Small intestine (tissue), 7 donors: ENCODE measurements at regions not wholly inside any gene's neighbourhood (a gene's known extent, or its start where the extent isn't known, plus 50 kb on each side); places are given as distances from the start of the nearest gene placed in this dataset.
A peak's percentile ranks its signal among the peaks of the same experiment; 100 is the strongest.

Experiments
- DNase-seq, 2 donors: peaks; one replicate each; pipeline versions ENCODE4 v3.0.0 to v3.0.0-alpha.2; 2013
- FAIRE-seq: peaks from 2 replicates; lab custom pipeline; 2012; peaks lifted over from hg19 to GRCh38; lab: Jason Lieb, UNC
- H3K27ac ChIP-seq, 3 donors: one replicate each; pipeline ENCODE4 v1.5.1; 2013; ENCODE audit warnings: low read length in 2 of 3, mild to moderate bottlenecking in 2 of 3, control low read depth in 1 of 3, inconsistent platforms in 1 of 3, low read depth in 1 of 3, moderate library complexity in 1 of 3
- H3K27me3 ChIP-seq, 3 donors: one replicate each; pipeline ENCODE4 v1.6.1; 2013; ENCODE audit warnings: low read length in 3 of 3, inconsistent platforms in 1 of 3; ENCODE audit not compliant: control insufficient read depth in 3 of 3, insufficient read depth in 3 of 3
- H3K36me3 ChIP-seq, 3 donors: one replicate each; pipeline ENCODE4 v1.6.1; 2013; ENCODE audit warnings: low read length in 3 of 3, inconsistent platforms in 1 of 3, low read depth in 1 of 3, mild to moderate bottlenecking in 1 of 3, moderate library complexity in 1 of 3; ENCODE audit not compliant: control insufficient read depth in 3 of 3, insufficient read depth in 2 of 3
- H3K4me1 ChIP-seq, 3 donors: one replicate each; pipeline ENCODE4 v1.6.1; 2013; ENCODE audit warnings: low read length in 2 of 3, inconsistent platforms in 1 of 3, low read depth in 1 of 3, mild to moderate bottlenecking in 1 of 3, moderate library complexity in 1 of 3; ENCODE audit not compliant: control insufficient read depth in 3 of 3, insufficient read depth in 2 of 3
- H3K4me3 ChIP-seq, 3 donors: one replicate each; pipeline ENCODE4 v1.5.1; 2013; ENCODE audit warnings: low read length in 3 of 3, control low read depth in 1 of 3, inconsistent platforms in 1 of 3, low read depth in 1 of 3, mild to moderate bottlenecking in 1 of 3, moderate library complexity in 1 of 3
- H3K9me3 ChIP-seq, 2 donors: one replicate each; pipeline ENCODE4 v1.6.1; 2013; ENCODE audit warnings: low read depth in 1 of 2, low read length in 1 of 2; ENCODE audit not compliant: control insufficient read depth in 2 of 2, insufficient read depth in 1 of 2
- WGBS, 3 donors: extraction: QIAGEN DNeasy Blood & Tissue Kit; methylation state at CpG; one replicate each; pipeline ENCODE4 v1.1.7; 2013; 5-methylcytosine and 5-hydroxymethylcytosine counted together
- donor health status: healthy with polysubstance abuse.
- donor health status: control.
- donor health status: control.
- donor health status: Bipolar disorder and iron deficiency.
- donor health status: healthy.

GRCh38 chr12:62116986-62117385, 143.2 kb upstream of the USP15 start:
- H3K9me3 ChIP-seq, result no peaks in the 10 kb centered on the region
- no peaks in the 10 kb centered on the region for H3K4me1 ChIP-seq
- no peaks in the 10 kb centered on the region for H3K36me3 ChIP-seq
- DNase-seq (no peak), FAIRE-seq (no peak)
- H3K27me3 ChIP-seq, result no peaks in the 10 kb centered on the region
- H3K4me3 ChIP-seq, result no peak overlapping the region
- WGBS, 3 donors, result 61 to 73% (median 69%) methylated on average over 2 of the region's 2 CpGs
- H3K27ac ChIP-seq, result no peak overlapping the region

- no peaks in the 10 kb centered on the region for H3K4me1 ChIP-seq
- FAIRE-seq (no peak), DNase-seq (peak; percentile 16 to 28)
- no peak overlapping the region for H3K27ac ChIP-seq
- H3K27me3 ChIP-seq, result no peaks in the 10 kb centered on the region
- WGBS, 3 donors, result 25 to 27% (median 27%) methylated on average over 4 of the region's 4 CpGs
- H3K9me3 ChIP-seq, result no peaks in the 10 kb centered on the region
- no peaks in the 10 kb centered on the region for H3K36me3 ChIP-seq
- no peak overlapping the region for H3K4me3 ChIP-seq
Observed at GRCh38 chr12:62123721-62124203, 136.4 kb upstream of the USP15 start.

GRCh38 chr12:62127516-62127915, 132.7 kb upstream of the USP15 start:
- no peak for FAIRE-seq
- Histone ChIP-seq H3K27me3 (no peaks in the 10 kb centered on the region), H3K4me3 (no peak overlapping the region), H3K36me3 (no peaks in the 10 kb centered on the region), H3K4me1 (no peaks in the 10 kb centered on the region), H3K9me3 (no peaks in the 10 kb centered on the region), H3K27ac (no peak overlapping the region)
- WGBS, 3 donors, result 76 to 91% (median 81%) methylated on average over 2 of the region's 2 CpGs
- DNase-seq, result no peak

GRCh38 chr12:62128175-62128975, 131.8 kb upstream of the USP15 start:
- Histone ChIP-seq H3K4me1 (no peaks in the 10 kb centered on the region), H3K36me3 (no peaks in the 10 kb centered on the region), H3K9me3 (no peaks in the 10 kb centered on the region), H3K27ac (no peak overlapping the region), H3K27me3 (no peaks in the 10 kb centered on the region), H3K4me3 (no peak overlapping the region)
- no peak for FAIRE-seq
- WGBS, 3 donors, result 27 to 59% (median 42%) methylated on average over 7 of the region's 7 CpGs
- peak in 1 of 2 donors; percentile 3 for DNase-seq

- H3K27me3 ChIP-seq, result no peaks in the 10 kb centered on the region
- H3K4me1 ChIP-seq, result no peaks in the 10 kb centered on the region
- DNase-seq (no peak), FAIRE-seq (no peak)
- no peaks in the 10 kb centered on the region for H3K9me3 ChIP-seq
- no peak overlapping the region for H3K4me3 ChIP-seq
- no peaks in the 10 kb centered on the region for H3K36me3 ChIP-seq
- 67 to 85% (median 67%) methylated on average over 4 of the region's 4 CpGs for WGBS, 3 donors
- H3K27ac ChIP-seq, result no peak overlapping the region
Observed at GRCh38 chr12:62129291-62129690, 130.9 kb upstream of the USP15 start.

- 58 to 65% (median 64%) methylated on average over 3 of the region's 3 CpGs for WGBS, 3 donors
- H3K9me3 ChIP-seq, result no peaks in the 10 kb centered on the region
- DNase-seq, result no peak
- H3K36me3 ChIP-seq, result no peaks in the 10 kb centered on the region
- no peak for FAIRE-seq
- H3K27me3 ChIP-seq, result no peaks in the 10 kb centered on the region
- H3K4me3 ChIP-seq, result no peak overlapping the region
- no peak overlapping the region for H3K27ac ChIP-seq
- no peaks in the 10 kb centered on the region for H3K4me1 ChIP-seq
Observed at GRCh38 chr12:62130402-62130801, 129.8 kb upstream of the USP15 start.

GRCh38 chr12:62130834-62131552, 129.2 kb upstream of the USP15 start:
- Histone ChIP-seq H3K4me1 (no peaks in the 10 kb centered on the region), H3K9me3 (no peaks in the 10 kb centered on the region), H3K36me3 (no peaks in the 10 kb centered on the region), H3K4me3 (no peak overlapping the region), H3K27me3 (no peaks in the 10 kb centered on the region), H3K27ac (no peak overlapping the region)
- FAIRE-seq (no peak), DNase-seq (no peak)
- 77 to 80% (median 79%) methylated on average over 6 of the region's 6 CpGs for WGBS, 3 donors

- FAIRE-seq, result no peak
Observed at GRCh38 chr12:62133440-62133839, 126.8 kb upstream of the USP15 start.

More at GRCh38 chr12:62133440-62133839, 126.8 kb upstream of the USP15 start:
- 24 to 69% (median 42%) methylated on average over 2 of the region's 2 CpGs for WGBS, 3 donors
- Histone ChIP-seq H3K27me3 (no peaks in the 10 kb centered on the region), H3K36me3 (no peaks in the 10 kb centered on the region), H3K9me3 (no peaks in the 10 kb centered on the region), H3K4me1 (no peaks in the 10 kb centered on the region), H3K4me3 (no peak overlapping the region), H3K27ac (no peak overlapping the region)
- DNase-seq, result no peak
